Body of pancreas (tissue), 4 donors: ENCODE measurements at regions not wholly inside any gene's neighbourhood (a gene's known extent, or its start where the extent isn't known, plus 50 kb on each side); places are given as distances from the start of the nearest gene placed in this dataset.

Experiments used
- POLR2A ChIP-seq, 3 donors: fragments of 450-650 bp; IDR thresholded peaks; one replicate each; pipeline ENCODE4 v1.6.1; 2016; ENCODE audit warnings: antibody characterized with exemption in 3 of 3, mild to moderate bottlenecking in 2 of 3
- TF ChIP-seq, protein P1 (sequence below), 7 experiments: fragments of 450-650 bp in 4 of 7; fragments of 200-600 bp in 3 of 7; sonication (generic) in 3 of 7; IDR thresholded peaks; one replicate each; pipeline ENCODE4 v1.5.1; 2016 to 2019; ENCODE audit warnings: antibody characterized with exemption in 7 of 7

DNA sequence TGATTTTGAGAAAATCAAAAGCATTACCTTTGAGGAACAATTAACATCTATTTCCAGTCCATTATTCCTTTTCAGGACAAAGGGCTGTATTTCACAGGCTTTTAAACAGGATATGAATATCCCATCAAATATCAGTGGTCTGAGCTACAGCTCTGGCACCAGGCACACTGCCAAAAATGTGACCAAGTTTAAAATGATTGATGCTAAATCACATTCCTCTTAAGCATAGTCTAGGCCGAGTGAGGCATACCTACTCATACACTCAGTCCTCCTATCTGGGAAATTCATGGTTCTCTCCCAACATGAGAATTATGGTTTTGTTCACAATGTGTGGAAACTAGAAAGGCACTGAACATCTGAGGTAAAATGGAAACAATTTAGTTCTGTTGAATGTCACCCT, 683.5 kb downstream of the TUSC7 start:
- TF ChIP-seq, protein P1, sequence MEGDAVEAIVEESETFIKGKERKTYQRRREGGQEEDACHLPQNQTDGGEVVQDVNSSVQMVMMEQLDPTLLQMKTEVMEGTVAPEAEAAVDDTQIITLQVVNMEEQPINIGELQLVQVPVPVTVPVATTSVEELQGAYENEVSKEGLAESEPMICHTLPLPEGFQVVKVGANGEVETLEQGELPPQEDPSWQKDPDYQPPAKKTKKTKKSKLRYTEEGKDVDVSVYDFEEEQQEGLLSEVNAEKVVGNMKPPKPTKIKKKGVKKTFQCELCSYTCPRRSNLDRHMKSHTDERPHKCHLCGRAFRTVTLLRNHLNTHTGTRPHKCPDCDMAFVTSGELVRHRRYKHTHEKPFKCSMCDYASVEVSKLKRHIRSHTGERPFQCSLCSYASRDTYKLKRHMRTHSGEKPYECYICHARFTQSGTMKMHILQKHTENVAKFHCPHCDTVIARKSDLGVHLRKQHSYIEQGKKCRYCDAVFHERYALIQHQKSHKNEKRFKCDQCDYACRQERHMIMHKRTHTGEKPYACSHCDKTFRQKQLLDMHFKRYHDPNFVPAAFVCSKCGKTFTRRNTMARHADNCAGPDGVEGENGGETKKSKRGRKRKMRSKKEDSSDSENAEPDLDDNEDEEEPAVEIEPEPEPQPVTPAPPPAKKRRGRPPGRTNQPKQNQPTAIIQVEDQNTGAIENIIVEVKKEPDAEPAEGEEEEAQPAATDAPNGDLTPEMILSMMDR (IDR thresholded peaks at IDR 0.05) = no peak
- TF ChIP-seq POLR2A (IDR thresholded peaks at IDR 0.05) = no peak
